GM12878 (cell line): ENCODE measurements at regions not wholly inside any gene's neighbourhood (a gene's known extent, or its start where the extent isn't known, plus 50 kb on each side); places are given as distances from the start of the nearest gene placed in this dataset.

Experiments
- ATAC-seq: fragments of 200-7000 bp; cut with Tn5 transposase; 3 replicates; pipeline ENCODE4 v1.9.1; 2020; ENCODE audit warnings: mild to moderate bottlenecking, moderate library complexity
- BruUV-seq: library from RNA; stranded (reverse); fragments of 400-500 nt; replicated peaks from 2 replicates; lab custom pipeline; 2021; lab: Mats Ljungman, UMichigan
- CTCF ChIA-PET: fragments of 300-600 bp; sonication (Branson Sonifier 250); formaldehyde crosslinking; extraction: SDS; loops from one replicate; lab custom pipeline; 2021; ENCODE audit warnings: inconsistent platforms; lab: Yijun Ruan, JAX
- POLR2A ChIA-PET: fragments of 350-600 bp; formaldehyde crosslinking; extraction: SDS; loops from one replicate; lab custom pipeline; 2021; ENCODE audit warnings: inconsistent platforms; lab: Charles Lee
- RAD21 ChIA-PET: fragments of 300-600 bp; sonication (Branson Sonifier 250); formaldehyde crosslinking; loops from one replicate; lab custom pipeline; 2023; ENCODE audit warnings: antibody characterized with exemption; ENCODE audit not compliant: unreplicated experiment; lab: Charles Lee
- SMC1A ChIA-PET: fragments of 300-600 bp; sonication (Branson Sonifier 250); formaldehyde crosslinking; loops from one replicate; lab custom pipeline; 2023; ENCODE audit not compliant: unreplicated experiment, uncharacterized antibody; lab: Charles Lee
- DNase-seq: peaks from one replicate; pipeline ENCODE4 v3.0.0-alpha.2; 2011; ENCODE audit warnings: low read depth, low spot score
- FAIRE-seq: peaks from 3 replicates; lab custom pipeline; 2011; peaks lifted over from hg19 to GRCh38; lab: Jason Lieb, UNC
- H2AFZ ChIP-seq: 2 replicates; pipeline ENCODE4 v1.6.0; 2011; ENCODE audit warnings: low read depth, low read length, control low read depth; ENCODE audit not compliant: control insufficient read depth
- H3K27ac ChIP-seq: 2 replicates; pipeline ENCODE4 v1.5.1; 2011; ENCODE audit warnings: control low read depth; ENCODE audit not compliant: control insufficient read depth, insufficient read depth
- H3K27me3 ChIP-seq, 2 experiments: replicated peaks in 1 of 2; 2 replicates each; pipeline versions ENCODE4 v1.6.0 to v1.6.1; 2011; ENCODE audit warnings: low read length in 1 of 2; ENCODE audit not compliant: control insufficient read depth in 2 of 2, insufficient read depth in 2 of 2
- H3K36me3 ChIP-seq, 2 experiments: 2 replicates each; pipeline ENCODE4 v1.5.1; 2011; ENCODE audit warnings: low read length in 1 of 2; ENCODE audit not compliant: control insufficient read depth in 2 of 2, insufficient read depth in 2 of 2
- H3K4me1 ChIP-seq: 2 replicates; pipeline ENCODE4 v1.6.1; 2011; ENCODE audit warnings: mild to moderate bottlenecking, low read length, moderate library complexity, mixed read lengths; ENCODE audit not compliant: control insufficient read depth, insufficient read depth
- H3K4me2 ChIP-seq: 2 replicates; pipeline ENCODE4 v1.6.0; 2011; ENCODE audit warnings: control low read depth; ENCODE audit not compliant: control insufficient read depth, insufficient read depth
- H3K4me3 ChIP-seq: fragments of 200-600 bp; sonication (generic); 2 replicates; pipeline ENCODE4 v1.5.1; 2016
- H3K79me2 ChIP-seq: 2 replicates; pipeline ENCODE4 v1.6.0; 2011; ENCODE audit warnings: low read length; ENCODE audit not compliant: control insufficient read depth, insufficient read depth
- H3K9ac ChIP-seq: 2 replicates; pipeline ENCODE4 v1.8.0; 2011; ENCODE audit warnings: low read length, control low read depth, mixed read lengths; ENCODE audit not compliant: control insufficient read depth, insufficient read depth
- H3K9me3 ChIP-seq: replicated peaks from 3 replicates; pipeline ENCODE4 v1.5.1; 2011; ENCODE audit warnings: mild to moderate bottlenecking, low read length; ENCODE audit not compliant: control insufficient read depth, insufficient read depth
- H4K20me1 ChIP-seq: 2 replicates; pipeline ENCODE4 v1.6.0; 2011; ENCODE audit not compliant: control insufficient read depth, insufficient read depth
- CBX3 ChIP-seq: fragments of 200-600 bp; sonication (generic); IDR thresholded peaks from 2 replicates; pipeline ENCODE4 v1.6.1; 2016; ENCODE audit warnings: low read depth, borderline replicate concordance
- E2F8 ChIP-seq: fragments of 450-650 bp; IDR thresholded peaks from 2 replicates; pipeline ENCODE4 v1.6.1; 2018; ENCODE audit warnings: mild to moderate bottlenecking, low read depth, moderate library complexity; ENCODE audit not compliant: partially characterized antibody
- IKZF1 ChIP-seq: fragments of 450-650 bp; conservative IDR thresholded peaks from 2 replicates; pipeline ENCODE4 v1.6.1; 2017; ENCODE audit warnings: antibody characterized with exemption, mild to moderate bottlenecking
- IKZF2 ChIP-seq, 2 experiments: fragments of 450-650 bp; IDR thresholded peaks; 2 replicates each; pipeline ENCODE4 v1.6.1; 2017; ENCODE audit warnings: mild to moderate bottlenecking in 2 of 2, moderate library complexity in 2 of 2
- MXI1 ChIP-seq: fragments of 150-350 bp; IDR thresholded peaks from 2 replicates; pipeline ENCODE4 v1.6.1; 2011; ENCODE audit warnings: low read depth, mild to moderate bottlenecking, inconsistent platforms, low read length, improper control_type of control experiment
- RCOR1 ChIP-seq: conservative IDR thresholded peaks from 2 replicates; pipeline ENCODE4 v1.6.1; 2012; ENCODE audit warnings: low read depth, low read length, improper control_type of control experiment
- SPI1 ChIP-seq: IDR thresholded peaks from 2 replicates; pipeline ENCODE4 v1.6.1; 2011; ENCODE audit warnings: low read depth, mild to moderate bottlenecking, low read length, moderate library complexity, borderline replicate concordance; ENCODE audit not compliant: insufficient read depth
- TARDBP ChIP-seq: IDR thresholded peaks from 2 replicates; pipeline ENCODE4 v1.6.1; 2016; ENCODE audit warnings: borderline replicate concordance
- TBL1XR1 ChIP-seq: IDR thresholded peaks from 2 replicates; pipeline ENCODE4 v1.6.1; 2012; ENCODE audit warnings: low read depth, low read length, improper control_type of control experiment
- ZNF217 ChIP-seq: fragments of 450-650 bp; IDR thresholded peaks from 2 replicates; pipeline ENCODE4 v1.6.1; 2017; ENCODE audit warnings: antibody characterized with exemption, mild to moderate bottlenecking
- WGBS: methylation state at CpG from one replicate; pipeline ENCODE4 v1.1.6; 2016; ENCODE audit warnings: low lambda C conversion rate; ENCODE audit not compliant: insufficient replicate concordance, insufficient coverage; ENCODE audit errors: missing lambda C conversion rate; 5-methylcytosine and 5-hydroxymethylcytosine counted together
- in situ Hi-C: fragments of 300-500 bp; cut with MboI; formaldehyde crosslinking; loops from 9 replicates; pipeline ENCODE4 v1.14.3; 2018; ENCODE audit warnings: mixed read lengths
- intact Hi-C: fragments of 100-400 bp; cut with micrococcal nuclease; formaldehyde crosslinking; loops from one replicate; pipeline ENCODE4 v1.14.2; 2022; ENCODE audit not compliant: unreplicated experiment
- TF ChIP-seq, protein P1 (sequence below): IDR thresholded peaks from 2 replicates; pipeline ENCODE4 v1.6.1; 2012; ENCODE audit warnings: low read depth, low read length, improper control_type of control experiment

DNA sequence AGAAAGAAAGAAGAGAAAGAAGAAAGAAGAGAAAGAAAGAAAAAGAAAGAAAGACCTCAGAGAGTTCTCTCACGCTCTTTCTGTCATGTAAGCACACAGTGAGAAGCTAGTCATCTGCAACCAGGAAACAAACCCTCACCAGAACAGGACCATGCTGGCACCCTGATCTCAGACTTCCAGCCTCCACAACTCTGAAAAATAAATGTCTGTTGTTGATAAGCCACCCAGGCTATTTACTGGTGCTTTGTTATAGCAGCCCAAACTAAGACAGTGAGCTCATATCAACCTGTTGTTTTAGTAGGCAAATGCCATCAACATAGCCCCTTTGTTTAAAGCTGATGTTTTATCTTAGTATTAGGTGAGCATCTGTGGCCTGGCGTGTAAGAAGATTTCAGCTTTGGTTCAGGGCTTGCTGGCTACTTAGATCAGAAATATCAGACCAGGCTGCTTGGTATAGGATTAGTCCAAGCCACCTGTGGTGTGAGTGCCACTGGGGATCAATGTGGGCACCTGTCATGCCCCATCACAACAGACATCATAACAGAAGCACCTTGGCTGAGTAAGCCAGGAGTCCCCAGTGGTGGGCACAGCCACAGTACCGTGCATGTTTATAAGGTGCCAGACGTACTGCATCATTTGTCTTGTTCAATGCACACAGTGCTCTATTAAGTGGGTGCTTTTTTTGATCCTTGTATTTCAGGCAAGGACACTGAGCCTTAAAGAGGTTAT, 94.4 kb downstream of the LBH start:
- no peak for FAIRE-seq
- Histone ChIP-seq H3K27ac (no peak overlapping the region), H3K4me1 (peaks cover 15% of the 10 kb centered on the region), H3K27me3 (no peaks in the 10 kb centered on the region), H3K9ac (no peak overlapping the region), H3K4me2 (no peak overlapping the region), H2AFZ (peak overlapping the region; percentile 70), H3K4me3 (no peak overlapping the region), H3K9me3 (no peaks in the 10 kb centered on the region; the same call in 2 of the 3 replicates), H3K79me2 (no peaks in the 10 kb centered on the region), H3K36me3 (no peaks in the 10 kb centered on the region), H4K20me1 (no peaks in the 10 kb centered on the region)
- in situ Hi-C loops: no loop called here
- no peak for DNase-seq
- 45% methylated on average over 4 of the region's 4 CpGs for WGBS
- ChIA-PET CTCF (interaction anchor here (0.9 to 1.7 kb wide), 5 partner anchors 9 to 160 kb away, joined by 3 to 9 read pairs (median 4); no protein-coding TSS in a partner anchor), SMC1A (interaction anchor here (0.6 to 5.5 kb wide), 9 partner anchors 9 to 92 kb away, joined by 3 to 39 read pairs (median 4); no protein-coding TSS in a partner anchor), RAD21 (interaction anchor here (0.6 to 2.0 kb wide), 7 partner anchors 10 to 117 kb away, joined by 3 to 11 read pairs (median 4); no protein-coding TSS in a partner anchor), POLR2A (interaction anchor here (0.7 to 1.6 kb wide), 4 partner anchors 9 to 93 kb away, joined by 3 to 9 read pairs (median 4); no protein-coding TSS in a partner anchor)
- intact Hi-C loops: no loop called here
- BruUV-seq: no TSS peak
- TF ChIP-seq MXI1: no peak
- ATAC-seq: peak; percentile 77

DNA sequence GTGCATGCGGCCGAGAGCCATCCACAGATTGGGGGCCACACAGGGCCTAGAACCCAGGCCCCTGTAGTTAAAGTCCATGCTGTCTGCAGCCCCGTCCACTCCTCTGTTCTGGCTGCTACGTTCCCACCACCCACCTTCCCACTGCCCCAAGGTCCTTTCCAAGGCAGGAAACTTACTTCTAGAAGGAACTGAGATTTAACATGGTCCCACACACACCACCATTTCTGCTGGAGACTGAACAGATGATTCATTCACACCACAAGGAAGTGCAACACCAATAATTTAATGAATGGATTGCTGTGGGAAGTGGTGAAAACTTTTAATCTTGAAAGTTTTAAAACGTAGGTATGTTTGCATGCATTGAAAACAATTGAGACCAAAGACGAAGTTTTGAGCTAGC, 95.2 kb downstream of the LBH start:
- no peak overlapping the region for H3K27ac ChIP-seq
- no peaks in the 10 kb centered on the region for H4K20me1 ChIP-seq
- in situ Hi-C loops (no loop called here), intact Hi-C loops (no loop called here)
- ATAC-seq: peak; percentile 15; the same call in 1 of the 3 replicates
- ChIA-PET SMC1A (interaction anchor here (1.2 to 5.5 kb wide), 3 partner anchors 9 to 58 kb away, joined by 3 to 39 read pairs (median 4); no protein-coding TSS in a partner anchor), RAD21 (interaction anchor here (1.9 to 2.0 kb wide), 2 partner anchors 10 to 118 kb away, joined by 4 to 11 read pairs; no protein-coding TSS in a partner anchor), POLR2A (interaction anchor here (1.1 to 1.6 kb wide), 2 partner anchors 10 to 14 kb away, joined by 4 to 9 read pairs; no protein-coding TSS in a partner anchor), CTCF (interaction anchor here (1.3 to 1.7 kb wide), 2 partner anchors 40 to 161 kb away, joined by 3 to 4 read pairs; no protein-coding TSS in a partner anchor)
- H3K36me3 ChIP-seq: no peaks in the 10 kb centered on the region
- no peaks in the 10 kb centered on the region for H3K27me3 ChIP-seq
- no peak overlapping the region for H3K9ac ChIP-seq
- H3K4me3 ChIP-seq: no peak overlapping the region
- H3K4me1 ChIP-seq: peaks cover 15% of the 10 kb centered on the region
- no peaks in the 10 kb centered on the region; the same call in 2 of the 3 replicates for H3K9me3 ChIP-seq
- BruUV-seq: no TSS peak
- no peak for DNase-seq
- H3K79me2 ChIP-seq: no peaks in the 10 kb centered on the region
- H3K4me2 ChIP-seq: no peak overlapping the region
- no peak for FAIRE-seq
- no peak overlapping the region for H2AFZ ChIP-seq
- WGBS: 58% methylated on average over 6 of the region's 6 CpGs
- no peak for TF ChIP-seq E2F8
- TF ChIP-seq CBX3: no peak
- TF ChIP-seq IKZF1: peak; percentile 39; the same call in 1 of the 2 replicates
- TF ChIP-seq, protein P1, sequence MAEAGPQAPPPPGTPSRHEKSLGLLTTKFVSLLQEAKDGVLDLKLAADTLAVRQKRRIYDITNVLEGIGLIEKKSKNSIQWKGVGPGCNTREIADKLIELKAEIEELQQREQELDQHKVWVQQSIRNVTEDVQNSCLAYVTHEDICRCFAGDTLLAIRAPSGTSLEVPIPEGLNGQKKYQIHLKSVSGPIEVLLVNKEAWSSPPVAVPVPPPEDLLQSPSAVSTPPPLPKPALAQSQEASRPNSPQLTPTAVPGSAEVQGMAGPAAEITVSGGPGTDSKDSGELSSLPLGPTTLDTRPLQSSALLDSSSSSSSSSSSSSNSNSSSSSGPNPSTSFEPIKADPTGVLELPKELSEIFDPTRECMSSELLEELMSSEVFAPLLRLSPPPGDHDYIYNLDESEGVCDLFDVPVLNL: no peak
- TF ChIP-seq IKZF2 (IDR thresholded peaks at IDR 0.05): peak; percentile 29 to 32; a peak in 2 of 4 replicates
- no peak for TF ChIP-seq ZNF217
- TF ChIP-seq RCOR1: no peak
- no peak for TF ChIP-seq TARDBP
- peak; percentile 49; the same call in 1 of the 2 replicates for TF ChIP-seq SPI1
- TF ChIP-seq TBL1XR1: no peak
